ENCODE measurements at regions not wholly inside any gene's neighbourhood (a gene's known extent, or its start where the extent isn't known, plus 50 kb on each side); places are given as distances from the start of the nearest gene placed in this dataset.

- H3K4me1 ChIP-seq (ENCODE audit: insufficient read depth, low read length), result no peaks in the 10 kb centered on the region
- H3K9ac ChIP-seq (ENCODE audit: insufficient read depth, low read depth, low read length), result no peak overlapping the region
- no peaks in the 10 kb centered on the region for H3K9me3 ChIP-seq (ENCODE audit: low read length)
- 0% methylated on average over 1 of the region's 1 CpG for WGBS (ENCODE audit: low lambda C conversion rate)
- ChIA-PET CTCF (ENCODE audit: low intra/inter-chr PET ratio, low total read pairs) (no interaction called here), POLR2A (no interaction called here)
- intact Hi-C loops (cut with micrococcal nuclease; ENCODE audit: unreplicated experiment), result no loop called here
- TF ChIP-seq NFE2L2 (IDR thresholded peaks at IDR 0.05; ENCODE audit: low read length) (no peak), ZNF609 (CRISPR knock-in tag; IDR thresholded peaks at IDR 0.05; ENCODE audit: borderline replicate concordance) (no peak), RNF2 (conservative IDR thresholded peaks at IDR 0.05; ENCODE audit: low read depth) (no peak), THYN1 (CRISPR knock-in tag; IDR thresholded peaks at IDR 0.05; ENCODE audit: borderline replicate concordance, low read depth) (no peak), ZNF235 (CRISPR knock-in tag; IDR thresholded peaks at IDR 0.05; ENCODE audit: borderline replicate concordance) (no peak), NR1H2 (CRISPR knock-in tag; IDR thresholded peaks at IDR 0.05; ENCODE audit: borderline replicate concordance, low read depth) (no peak), ZMYM4 (CRISPR knock-in tag; IDR thresholded peaks at IDR 0.05) (no peak), PHF20 (CRISPR knock-in tag; IDR thresholded peaks at IDR 0.05) (no peak), NFAT5 (CRISPR knock-in tag; IDR thresholded peaks at IDR 0.05) (no peak), RBAK (CRISPR knock-in tag; IDR thresholded peaks at IDR 0.05) (no peak), ATM (IDR thresholded peaks at IDR 0.05; ENCODE audit: borderline replicate concordance) (no peak), NFIB (CRISPR knock-in tag; IDR thresholded peaks at IDR 0.05; ENCODE audit: borderline replicate concordance) (no peak), ZSCAN22 (CRISPR knock-in tag; IDR thresholded peaks at IDR 0.05) (no peak), DNMT1 (CRISPR knock-in tag; IDR thresholded peaks at IDR 0.05) (no peak), ZNF124 (CRISPR knock-in tag; IDR thresholded peaks at IDR 0.05) (no peak), MED8 (CRISPR knock-in tag; IDR thresholded peaks at IDR 0.05; ENCODE audit: insufficient replicate concordance) (no peak), ZNF24 (IDR thresholded peaks at IDR 0.05) (no peak), ZNF337 (CRISPR knock-in tag; IDR thresholded peaks at IDR 0.05; ENCODE audit: borderline replicate concordance, low read depth) (no peak)
- BruUV-seq (replicated peaks), result no TSS peak
- no peaks in the 10 kb centered on the region for H3K79me2 ChIP-seq (ENCODE audit: insufficient read depth, low read length)
- no peak overlapping the region for H2AFZ ChIP-seq (ENCODE audit: low read length)
- no peak overlapping the region for H3K27ac ChIP-seq (ENCODE audit: extremely low read length, insufficient read depth, low read length)
- FAIRE-seq, result no peak
- DNase-seq (ENCODE audit: low spot score), result no peak
- H4K20me1 ChIP-seq (ENCODE audit: insufficient read depth, low read length), result no peaks in the 10 kb centered on the region
- no peak overlapping the region for H3K4me3 ChIP-seq (replicated peaks in 1 of 3; ENCODE audit: insufficient read depth in 1 of 3, low read depth in 2 of 3, low read length in 3 of 3)
- ATAC-seq, result no peak
- H3K4me2 ChIP-seq (ENCODE audit: low read depth, low read length), result no peak overlapping the region
- no peaks in the 10 kb centered on the region for H3K36me3 ChIP-seq (replicated peaks in 1 of 2; ENCODE audit: control insufficient read depth in 1 of 2, insufficient read depth in 2 of 2, low read length in 2 of 2)
- in situ Hi-C loops (cut with HindIII; ENCODE audit: extremely low pct_ligation_motif_present, low pct_unique_long_range_greater_than_20kb), result no loop called here
- 0 out of 5 replicates have a peak, but pooled peaks cover 0 to 3% of the 10 kb centered on the region in 2 experiments for H3K27me3 ChIP-seq (ENCODE audit: control insufficient read depth in 1 of 2, insufficient read depth in 2 of 2, low read length in 2 of 2)
Measured at GRCh38 chr9:81119591-81119990, 569.8 kb downstream of the TLE1 start.
